Effector CD4-positive, alpha-beta T cell (primary cell): ENCODE measurements at regions not wholly inside any gene's neighbourhood (a gene's known extent, or its start where the extent isn't known, plus 50 kb on each side); places are given as distances from the start of the nearest gene placed in this dataset.

Experiments
- DNase-seq: peaks from one replicate; pipeline ENCODE4 v3.0.0-alpha.2; 2020

GRCh38 chr7:32137059-32137458 is 66.9 kb upstream of the PDE1C start:
- no peak for DNase-seq

- DNase-seq = no peak
These were observed 60.9 kb upstream of the PDE1C start for GRCh38 chr7:32131091-32131490.

GRCh38 chr7:32126843-32127242 is 56.6 kb upstream of the PDE1C start:
- DNase-seq = no peak
